ENCODE measurements at regions not wholly inside any gene's neighbourhood (a gene's known extent, or its start where the extent isn't known, plus 50 kb on each side); places are given as distances from the start of the nearest gene placed in this dataset.

DNA sequence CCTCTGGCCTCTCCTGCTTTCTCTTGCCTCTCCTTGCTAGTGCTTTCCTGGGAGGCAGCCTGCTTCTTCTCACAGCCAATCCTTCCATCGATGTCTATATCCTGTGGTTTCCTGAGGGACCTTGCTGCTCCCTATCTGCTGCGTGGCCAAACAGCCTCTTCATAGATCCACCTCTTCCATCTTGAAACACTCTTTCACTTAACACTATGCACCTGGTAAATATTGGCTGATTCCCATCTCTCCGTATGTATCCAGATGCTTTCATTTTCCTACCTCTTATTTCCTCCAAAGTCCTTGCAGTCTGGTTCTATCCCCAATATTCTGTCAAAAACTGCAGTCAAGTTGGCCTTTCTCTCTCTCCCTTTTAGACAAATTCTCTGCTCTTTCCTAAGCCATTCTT, 205.2 kb upstream of the CFAP20DC start:
- H3K4me1 Mint-ChIP-seq (ENCODE audit: low read depth) = no peaks in the 10 kb centered on the region
- H3K4me3 Mint-ChIP-seq (ENCODE audit: unreplicated experiment) = no peak overlapping the region
- no peak for DNase-seq (ENCODE audit: low spot score)
- TF ChIP-seq, protein P1, sequence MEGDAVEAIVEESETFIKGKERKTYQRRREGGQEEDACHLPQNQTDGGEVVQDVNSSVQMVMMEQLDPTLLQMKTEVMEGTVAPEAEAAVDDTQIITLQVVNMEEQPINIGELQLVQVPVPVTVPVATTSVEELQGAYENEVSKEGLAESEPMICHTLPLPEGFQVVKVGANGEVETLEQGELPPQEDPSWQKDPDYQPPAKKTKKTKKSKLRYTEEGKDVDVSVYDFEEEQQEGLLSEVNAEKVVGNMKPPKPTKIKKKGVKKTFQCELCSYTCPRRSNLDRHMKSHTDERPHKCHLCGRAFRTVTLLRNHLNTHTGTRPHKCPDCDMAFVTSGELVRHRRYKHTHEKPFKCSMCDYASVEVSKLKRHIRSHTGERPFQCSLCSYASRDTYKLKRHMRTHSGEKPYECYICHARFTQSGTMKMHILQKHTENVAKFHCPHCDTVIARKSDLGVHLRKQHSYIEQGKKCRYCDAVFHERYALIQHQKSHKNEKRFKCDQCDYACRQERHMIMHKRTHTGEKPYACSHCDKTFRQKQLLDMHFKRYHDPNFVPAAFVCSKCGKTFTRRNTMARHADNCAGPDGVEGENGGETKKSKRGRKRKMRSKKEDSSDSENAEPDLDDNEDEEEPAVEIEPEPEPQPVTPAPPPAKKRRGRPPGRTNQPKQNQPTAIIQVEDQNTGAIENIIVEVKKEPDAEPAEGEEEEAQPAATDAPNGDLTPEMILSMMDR (IDR thresholded peaks at IDR 0.05) = no peak
- no peaks in the 10 kb centered on the region for H3K9me3 Mint-ChIP-seq (ENCODE audit: low read depth)
- H3K36me3 Mint-ChIP-seq (ENCODE audit: low read depth) = no peaks in the 10 kb centered on the region
- H3K27me3 Mint-ChIP-seq (ENCODE audit: low read depth) = no peaks in the 10 kb centered on the region
- no peak overlapping the region for H3K27ac Mint-ChIP-seq (ENCODE audit: unreplicated experiment)

DNA sequence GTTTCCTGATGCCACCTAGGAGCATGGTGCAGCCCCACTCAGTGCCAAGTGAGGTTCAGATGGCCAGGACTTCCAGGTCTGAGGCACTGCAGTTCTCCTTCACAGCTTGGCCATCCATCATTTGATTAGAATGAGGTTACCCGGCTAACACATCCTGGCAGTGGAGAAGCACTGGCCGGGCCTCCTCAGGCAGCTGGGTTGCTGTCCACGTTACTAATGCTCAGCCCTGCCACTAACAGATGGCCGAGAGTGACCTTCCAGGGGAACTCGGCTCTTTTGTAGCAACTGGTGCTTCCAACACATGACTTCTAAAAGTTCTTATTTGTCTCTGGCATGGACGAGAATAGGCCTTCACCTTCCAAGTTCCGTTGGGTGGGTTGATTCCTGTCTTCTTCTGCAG, 204.6 kb upstream of the CFAP20DC start:
- Mint-ChIP-seq H3K9me3 (ENCODE audit: low read depth) (no peaks in the 10 kb centered on the region), H3K27ac (ENCODE audit: unreplicated experiment) (no peak overlapping the region), H3K4me1 (ENCODE audit: low read depth) (no peaks in the 10 kb centered on the region), H3K36me3 (ENCODE audit: low read depth) (no peaks in the 10 kb centered on the region), H3K27me3 (ENCODE audit: low read depth) (no peaks in the 10 kb centered on the region), H3K4me3 (ENCODE audit: unreplicated experiment) (no peak overlapping the region)
- TF ChIP-seq, protein P1 (IDR thresholded peaks at IDR 0.05) = no peak
- DNase-seq (ENCODE audit: low spot score) = no peak

DNA sequence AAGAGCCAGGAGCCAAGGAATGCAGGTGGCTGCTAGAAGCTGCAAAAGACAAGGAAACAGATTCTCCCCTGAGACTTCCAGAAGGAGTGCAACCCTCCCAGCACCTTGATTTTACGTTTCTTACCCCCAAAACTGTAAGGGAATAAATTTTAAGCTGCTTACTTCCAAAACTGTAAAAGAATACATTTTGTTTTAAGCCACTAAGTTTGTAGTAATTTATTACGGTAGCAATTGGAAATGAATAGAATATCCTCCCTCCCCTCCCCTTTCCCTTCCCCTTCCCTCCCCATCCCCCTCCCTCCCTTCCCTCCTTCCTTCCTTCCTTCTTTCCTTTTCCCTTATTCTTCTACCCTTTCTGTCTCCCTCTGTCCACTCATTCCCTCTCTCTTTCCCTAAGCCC, 203.7 kb upstream of the CFAP20DC start:
- Mint-ChIP-seq H3K4me3 (ENCODE audit: unreplicated experiment) (no peak overlapping the region), H3K27ac (ENCODE audit: unreplicated experiment) (no peak overlapping the region), H3K27me3 (ENCODE audit: low read depth) (no peaks in the 10 kb centered on the region)

DNA sequence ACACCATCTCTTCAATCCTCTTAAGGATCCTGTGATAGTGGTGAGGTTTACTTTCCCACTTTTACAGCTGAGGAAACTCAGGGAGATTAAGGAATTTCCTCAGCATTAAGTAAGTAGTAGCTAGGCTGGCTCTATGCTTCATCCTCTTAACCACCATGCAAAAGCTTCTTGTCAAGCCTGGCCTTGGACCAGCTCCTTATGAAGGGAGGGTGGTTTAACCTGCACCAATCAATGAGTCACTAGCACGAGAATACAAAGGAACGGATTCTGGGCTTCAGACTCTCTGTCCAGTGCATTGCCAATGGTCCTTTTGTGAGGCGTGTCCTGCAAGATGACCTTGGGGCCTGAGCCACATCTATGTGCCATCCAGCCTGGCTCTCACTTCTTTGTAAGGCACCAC, 202.0 kb upstream of the CFAP20DC start:
- H3K4me3 Mint-ChIP-seq (ENCODE audit: unreplicated experiment) = no peak overlapping the region
- H3K4me1 Mint-ChIP-seq (ENCODE audit: low read depth) = no peaks in the 10 kb centered on the region
- H3K36me3 Mint-ChIP-seq (ENCODE audit: low read depth) = no peaks in the 10 kb centered on the region
- no peak overlapping the region for H3K27ac Mint-ChIP-seq (ENCODE audit: unreplicated experiment)
- H3K9me3 Mint-ChIP-seq (ENCODE audit: low read depth) = no peaks in the 10 kb centered on the region
- DNase-seq (ENCODE audit: low spot score) = no peak
- TF ChIP-seq, protein P1 (IDR thresholded peaks at IDR 0.05) = no peak
- no peaks in the 10 kb centered on the region for H3K27me3 Mint-ChIP-seq (ENCODE audit: low read depth)

More for the DNA sequence above, 203.7 kb upstream of the CFAP20DC start:
- H3K9me3 Mint-ChIP-seq (ENCODE audit: low read depth) = no peaks in the 10 kb centered on the region
- H3K4me1 Mint-ChIP-seq (ENCODE audit: low read depth) = no peaks in the 10 kb centered on the region
- DNase-seq (ENCODE audit: low spot score) = no peak
- no peaks in the 10 kb centered on the region for H3K36me3 Mint-ChIP-seq (ENCODE audit: low read depth)
- TF ChIP-seq, protein P1 (IDR thresholded peaks at IDR 0.05) = no peak

DNA sequence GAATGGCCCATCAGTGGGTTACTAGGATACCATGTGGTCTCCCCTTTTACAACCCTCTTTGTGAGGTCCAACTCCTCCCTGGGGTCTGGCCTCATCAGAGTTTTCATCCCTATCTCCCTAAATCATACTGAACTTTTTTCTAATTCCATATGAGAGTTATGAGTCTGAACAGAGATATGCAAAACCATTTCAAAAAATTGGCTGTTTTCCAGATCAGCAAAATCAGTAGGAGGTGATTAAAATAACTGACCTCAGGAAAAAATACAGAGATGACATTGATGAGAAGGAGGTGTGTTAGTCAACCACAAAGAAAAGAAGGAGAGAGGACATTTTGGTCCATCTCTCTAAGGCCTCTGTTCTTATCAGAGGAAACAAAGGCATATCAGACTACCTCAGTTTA, 200.8 kb upstream of the CFAP20DC start:
- TF ChIP-seq, protein P1 (IDR thresholded peaks at IDR 0.05) = no peak

More for the DNA sequence above, 200.8 kb upstream of the CFAP20DC start:
- Mint-ChIP-seq H3K27me3 (ENCODE audit: low read depth) (no peaks in the 10 kb centered on the region), H3K4me1 (ENCODE audit: low read depth) (peaks cover 11% of the 10 kb centered on the region), H3K4me3 (ENCODE audit: unreplicated experiment) (no peak overlapping the region), H3K9me3 (ENCODE audit: low read depth) (no peaks in the 10 kb centered on the region), H3K36me3 (ENCODE audit: low read depth) (no peaks in the 10 kb centered on the region), H3K27ac (ENCODE audit: unreplicated experiment) (no peak overlapping the region)
- DNase-seq (ENCODE audit: low spot score) = no peak
